ENCODE measurements at regions not wholly inside any gene's neighbourhood (a gene's known extent, or its start where the extent isn't known, plus 50 kb on each side); places are given as distances from the start of the nearest gene placed in this dataset.

GRCh38 chr9:95771556-95772246 is 103.8 kb upstream of the ERCC6L2 start (continued):
- TF ChIP-seq ZNF335 (CRISPR knock-in tag; IDR thresholded peaks at IDR 0.05) (peak; percentile 76; the same call in 1 of the 2 replicates), SRF (IDR thresholded peaks at IDR 0.05; ENCODE audit: low read depth, low read length) (no peak), POGK (CRISPR knock-in tag; conservative IDR thresholded peaks at IDR 0.05) (no peak), ZC3H13 (CRISPR knock-in tag; IDR thresholded peaks at IDR 0.05) (peak; percentile 36; the same call in 1 of the 2 replicates), PPARG (CRISPR knock-in tag; conservative IDR thresholded peaks at IDR 0.05) (no peak), PAX8 (CRISPR knock-in tag; IDR thresholded peaks at IDR 0.05; ENCODE audit: borderline replicate concordance) (no peak), NFKB2 (CRISPR knock-in tag; IDR thresholded peaks at IDR 0.05; ENCODE audit: borderline replicate concordance) (no peak; the same call in 1 of the 2 replicates), REPIN1 (CRISPR knock-in tag; IDR thresholded peaks at IDR 0.05; ENCODE audit: borderline replicate concordance, low read depth) (peak; percentile 24; the same call in 1 of the 2 replicates), RAD21 (CRISPR knock-in tag; IDR thresholded peaks at IDR 0.05) (no peak), ZSCAN21 (CRISPR knock-in tag; IDR thresholded peaks at IDR 0.05; ENCODE audit: borderline replicate concordance) (no peak), ZSCAN25 (CRISPR knock-in tag; IDR thresholded peaks at IDR 0.05) (0 out of 2 replicates have a peak, but pooled peaks have one; percentile 8), EEA1 (CRISPR knock-in tag; IDR thresholded peaks at IDR 0.05; ENCODE audit: borderline replicate concordance) (no peak), ZMYM4 (CRISPR knock-in tag; IDR thresholded peaks at IDR 0.05) (peak; percentile 49; the same call in 1 of the 2 replicates), PHF8 (CRISPR knock-in tag; IDR thresholded peaks at IDR 0.05) (no peak), HNRNPLL (IDR thresholded peaks at IDR 0.05; ENCODE audit: low read depth, low read length, poor library complexity, severe bottlenecking) (peak; percentile 64), ZFP36 (IDR thresholded peaks at IDR 0.05; ENCODE audit: borderline replicate concordance, low read depth, low read length, partially characterized antibody) (no peak), ZEB1 (IDR thresholded peaks at IDR 0.05; ENCODE audit: insufficient replicate concordance, low read depth) (peak; percentile 23), JDP2 (CRISPR knock-in tag; IDR thresholded peaks at IDR 0.05; ENCODE audit: borderline replicate concordance) (no peak; the same call in 1 of the 2 replicates), MXD3 (CRISPR knock-in tag; IDR thresholded peaks at IDR 0.05) (no peak), ZNF562 (CRISPR knock-in tag; IDR thresholded peaks at IDR 0.05; ENCODE audit: borderline replicate concordance) (no peak), ZSCAN12 (CRISPR knock-in tag; IDR thresholded peaks at IDR 0.05) (no peak), ZSCAN29 (CRISPR knock-in tag; conservative IDR thresholded peaks at IDR 0.05) (no peak), TMF1 (CRISPR knock-in tag; IDR thresholded peaks at IDR 0.05; ENCODE audit: low read depth) (no peak), PLSCR1 (CRISPR knock-in tag; IDR thresholded peaks at IDR 0.05; ENCODE audit: borderline replicate concordance) (no peak), ZFP36L2 (CRISPR knock-in tag; IDR thresholded peaks at IDR 0.05) (no peak), CHD4 (IDR thresholded peaks at IDR 0.05; ENCODE audit: borderline replicate concordance, low read length) (no peak), AHR (CRISPR knock-in tag; IDR thresholded peaks at IDR 0.05) (no peak), ZZZ3 (CRISPR knock-in tag; IDR thresholded peaks at IDR 0.05; ENCODE audit: borderline replicate concordance) (no peak)

Data from HepG2 (cell line).